ENCODE measurements at regions not wholly inside any gene's neighbourhood (a gene's known extent, or its start where the extent isn't known, plus 50 kb on each side); places are given as distances from the start of the nearest gene placed in this dataset.

GRCh38 chr10:8726779-8727084, 672.2 kb downstream of the GATA3 start:
- DNase-seq = no peak

GRCh38 chr10:8731121-8732095, 676.9 kb downstream of the GATA3 start:
- no peak for DNase-seq

- DNase-seq = no peak
Observed at GRCh38 chr10:8738987-8739386, 684.5 kb downstream of the GATA3 start.

GRCh38 chr10:8752146-8752843, 697.8 kb downstream of the GATA3 start:
- DNase-seq = no peak

GRCh38 chr10:8758029-8758428, 703.5 kb downstream of the GATA3 start:
- no peak for DNase-seq

GRCh38 chr10:8766899-8767298, 712.4 kb downstream of the GATA3 start:
- no peak for DNase-seq

- no peak for DNase-seq
Observed at GRCh38 chr10:8767591-8767990, 713.1 kb downstream of the GATA3 start.

GRCh38 chr10:8768341-8768740, 713.9 kb downstream of the GATA3 start:
- no peak for DNase-seq

GRCh38 chr10:8768852-8769251, 714.4 kb downstream of the GATA3 start:
- DNase-seq = no peak

- no peak for DNase-seq
Observed at GRCh38 chr10:8776926-8777622, 722.6 kb downstream of the GATA3 start.

GRCh38 chr10:8778713-8779112, 724.2 kb downstream of the GATA3 start:
- no peak for DNase-seq

GRCh38 chr10:8787649-8788048, 733.2 kb downstream of the GATA3 start:
- DNase-seq = no peak

- DNase-seq = no peak
Observed at GRCh38 chr10:8790390-8790789, 735.9 kb downstream of the GATA3 start.

- DNase-seq = no peak
Observed at GRCh38 chr10:8794860-8795259, 740.4 kb downstream of the GATA3 start.

- no peak for DNase-seq
Observed at GRCh38 chr10:8800426-8800825, 745.9 kb downstream of the GATA3 start.

- no peak for DNase-seq
Observed at GRCh38 chr10:8803992-8804391, 749.5 kb downstream of the GATA3 start.

GRCh38 chr10:8810677-8811076, 756.2 kb downstream of the GATA3 start:
- DNase-seq = no peak

GRCh38 chr10:8811201-8811600, 756.7 kb downstream of the GATA3 start:
- DNase-seq = no peak

GRCh38 chr10:8815969-8816368, 761.5 kb downstream of the GATA3 start:
- no peak for DNase-seq

GRCh38 chr10:8817299-8817698, 762.8 kb downstream of the GATA3 start:
- DNase-seq = no peak

GRCh38 chr10:8825611-8826010, 771.1 kb downstream of the GATA3 start:
- DNase-seq = no peak

GRCh38 chr10:8829592-8829991, 775.1 kb downstream of the GATA3 start:
- DNase-seq = no peak

- no peak for DNase-seq
Observed at GRCh38 chr10:8830048-8830447, 775.6 kb downstream of the GATA3 start.

GRCh38 chr10:8830876-8831275, 776.4 kb downstream of the GATA3 start:
- DNase-seq = no peak

All from NCI-H1417 (cell line).